ENCODE measurements at regions not wholly inside any gene's neighbourhood (a gene's known extent, or its start where the extent isn't known, plus 50 kb on each side); places are given as distances from the start of the nearest gene placed in this dataset.

GRCh38 chr20:24870057-24870456, 79.0 kb upstream of the CST7 start:
- no peak for DNase-seq (ENCODE audit: low read depth, low spot score)

- DNase-seq (ENCODE audit: low read depth, low spot score): no peak
Measured at GRCh38 chr20:24870881-24871280, 78.2 kb upstream of the CST7 start.

GRCh38 chr20:24871480-24872213, 77.4 kb upstream of the CST7 start:
- DNase-seq (ENCODE audit: low read depth, low spot score): no peak

- DNase-seq (ENCODE audit: low read depth, low spot score): no peak
Measured at GRCh38 chr20:24872291-24873024, 76.6 kb upstream of the CST7 start.

- DNase-seq (ENCODE audit: low read depth, low spot score): no peak
Measured at GRCh38 chr20:24873025-24873620, 75.9 kb upstream of the CST7 start.

GRCh38 chr20:24875078-24875477, 74.0 kb upstream of the CST7 start:
- DNase-seq (ENCODE audit: low read depth, low spot score): no peak

- no peak for DNase-seq (ENCODE audit: low read depth, low spot score)
Measured at GRCh38 chr20:24877652-24878051, 71.4 kb upstream of the CST7 start.

- no peak for DNase-seq (ENCODE audit: low read depth, low spot score)
Measured at GRCh38 chr20:24878657-24879056, 70.4 kb upstream of the CST7 start.

- DNase-seq (ENCODE audit: low read depth, low spot score): no peak
Measured at GRCh38 chr20:24879875-24880274, 69.2 kb upstream of the CST7 start.

- DNase-seq (ENCODE audit: low read depth, low spot score): no peak
Measured at GRCh38 chr20:24880356-24880755, 68.7 kb upstream of the CST7 start.

GRCh38 chr20:24890286-24890685, 58.8 kb upstream of the CST7 start:
- no peak for DNase-seq (ENCODE audit: low read depth, low spot score)

- no peak for DNase-seq (ENCODE audit: low read depth, low spot score)
Measured at GRCh38 chr20:24891546-24892393, 57.3 kb upstream of the CST7 start.

- no peak for DNase-seq (ENCODE audit: low read depth, low spot score)
Measured at GRCh38 chr20:24892522-24892921, 56.5 kb upstream of the CST7 start.

- DNase-seq (ENCODE audit: low read depth, low spot score): no peak
Measured at GRCh38 chr20:24892931-24893330, 56.1 kb upstream of the CST7 start.

GRCh38 chr20:24894488-24894887, 54.6 kb upstream of the CST7 start:
- no peak for DNase-seq (ENCODE audit: low read depth, low spot score)

GRCh38 chr20:24894967-24895366, 54.1 kb upstream of the CST7 start:
- DNase-seq (ENCODE audit: low read depth, low spot score): no peak

GRCh38 chr20:24895431-24895830, 53.6 kb upstream of the CST7 start:
- DNase-seq (ENCODE audit: low read depth, low spot score): no peak

- no peak for DNase-seq (ENCODE audit: low read depth, low spot score)
Measured at GRCh38 chr20:24895898-24896658, 53.0 kb upstream of the CST7 start.

GRCh38 chr20:24896984-24897383, 52.1 kb upstream of the CST7 start:
- DNase-seq (ENCODE audit: low read depth, low spot score): no peak

- no peak for DNase-seq (ENCODE audit: low read depth, low spot score)
Measured at GRCh38 chr20:24897974-24898373, 51.1 kb upstream of the CST7 start.

GRCh38 chr20:24899153-24899552, 49.9 kb upstream of the CST7 start:
- DNase-seq (ENCODE audit: low read depth, low spot score): no peak
